ENCODE measurements at regions not wholly inside any gene's neighbourhood (a gene's known extent, or its start where the extent isn't known, plus 50 kb on each side); places are given as distances from the start of the nearest gene placed in this dataset.

DNA sequence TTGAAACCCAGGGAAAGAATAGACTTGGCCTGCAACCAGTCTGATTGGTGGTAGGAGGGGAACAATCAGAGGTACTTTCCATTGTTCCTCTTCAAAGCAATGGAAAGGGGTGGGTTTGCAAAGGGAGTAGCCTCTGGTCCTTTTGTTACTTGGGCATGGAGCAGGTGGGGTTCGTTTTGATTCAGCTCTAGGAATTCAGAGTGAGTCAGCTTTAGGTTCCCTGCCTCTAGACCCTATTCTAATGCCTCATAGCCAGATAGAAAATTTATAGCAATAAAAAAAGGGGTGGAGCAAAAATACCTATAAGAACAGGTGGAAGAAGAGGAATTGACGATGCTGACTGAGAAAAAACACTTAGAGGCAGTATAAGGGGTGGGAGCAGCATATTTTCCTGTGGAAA, 636.4 kb downstream of the PLCL1 start:
- intact Hi-C loops (cut with micrococcal nuclease) = no loop called here
- H3K27ac Mint-ChIP-seq = no peak overlapping the region
- TF ChIP-seq CTCF (IDR thresholded peaks at IDR 0.05) (no peak), EZH2 (IDR thresholded peaks at IDR 0.05; ENCODE audit: borderline replicate concordance, insufficient read depth, low read depth, low read length, poor library complexity, severe bottlenecking) (no peak)
- H2AFZ ChIP-seq (ENCODE audit: insufficient read depth, low read depth, low read length, poor library complexity, severe bottlenecking) = no peak overlapping the region
- H3K36me3 ChIP-seq (replicated peaks in 1 of 2; ENCODE audit: control extremely low read depth in 1 of 2, control insufficient read depth in 1 of 2, extremely low read depth in 1 of 2, insufficient read depth in 2 of 2, low read length in 1 of 2) = no peaks in the 10 kb centered on the region
- H3K27me3 ChIP-seq (replicated peaks in 1 of 4; ENCODE audit: control extremely low read depth in 1 of 4, control insufficient read depth in 3 of 4, insufficient read depth in 4 of 4, low read length in 3 of 4) = no peaks in the 10 kb centered on the region
- H3K79me2 ChIP-seq (ENCODE audit: control insufficient read depth, insufficient read depth, low read length) = no peaks in the 10 kb centered on the region
- H3K27ac ChIP-seq (ENCODE audit: low read length in 2 of 2) = no peak overlapping the region
- ATAC-seq (ENCODE audit: low read depth) (no peak), DNase-seq (no peak)
- no peaks in the 10 kb centered on the region for H3K4me1 Mint-ChIP-seq
- H3K9ac ChIP-seq (ENCODE audit: low read length) = no peak overlapping the region
- no peaks in the 10 kb centered on the region for H3K9me3 ChIP-seq (ENCODE audit: control extremely low read depth in 1 of 3, control insufficient read depth in 2 of 3, insufficient read depth in 1 of 3, low read length in 2 of 3)
- WGBS (ENCODE audit: insufficient coverage) = 71% methylated on average over 1 of the region's 2 CpGs
- ChIA-PET CTCF (no interaction called here), POLR2A (no interaction called here)
- no peaks in the 10 kb centered on the region for H3K4me1 ChIP-seq (ENCODE audit: control insufficient read depth in 2 of 2, insufficient read depth in 2 of 2, low read length in 2 of 2)
- H3K4me2 ChIP-seq (replicated peaks; ENCODE audit: low read depth, low read length, poor library complexity, severe bottlenecking) = no peak overlapping the region
- H3K4me3 ChIP-seq (ENCODE audit: control extremely low read depth in 1 of 5, extremely low read depth in 1 of 5, insufficient read depth in 1 of 5, low read depth in 2 of 5, low read length in 4 of 5) = no peak overlapping the region
- H3K4me3 Mint-ChIP-seq = no peak overlapping the region
- no peaks in the 10 kb centered on the region for H3K27me3 Mint-ChIP-seq
- no peaks in the 10 kb centered on the region for H3K9me3 Mint-ChIP-seq (ENCODE audit: insufficient read depth)
- no peaks in the 10 kb centered on the region for H4K20me1 ChIP-seq (ENCODE audit: control insufficient read depth, insufficient read depth, low read length, poor library complexity, severe bottlenecking)

- 100% methylated on average over 1 of the region's 1 CpG for WGBS (ENCODE audit: insufficient coverage)
- no peaks in the 10 kb centered on the region for H3K27me3 ChIP-seq (replicated peaks in 1 of 4; ENCODE audit: control extremely low read depth in 1 of 4, control insufficient read depth in 3 of 4, insufficient read depth in 4 of 4, low read length in 3 of 4)
- H3K27ac ChIP-seq (ENCODE audit: low read length in 2 of 2) = no peak overlapping the region
- H2AFZ ChIP-seq (ENCODE audit: insufficient read depth, low read depth, low read length, poor library complexity, severe bottlenecking) = no peak overlapping the region
- intact Hi-C loops (cut with micrococcal nuclease) = no loop called here
- TF ChIP-seq CTCF (IDR thresholded peaks at IDR 0.05) (no peak), EZH2 (IDR thresholded peaks at IDR 0.05; ENCODE audit: borderline replicate concordance, insufficient read depth, low read depth, low read length, poor library complexity, severe bottlenecking) (no peak)
- no peaks in the 10 kb centered on the region for H3K4me1 ChIP-seq (ENCODE audit: control insufficient read depth in 2 of 2, insufficient read depth in 2 of 2, low read length in 2 of 2)
- Mint-ChIP-seq H3K4me3 (no peak overlapping the region), H3K9me3 (ENCODE audit: insufficient read depth) (no peaks in the 10 kb centered on the region), H3K27me3 (no peaks in the 10 kb centered on the region), H3K4me1 (no peaks in the 10 kb centered on the region), H3K27ac (no peak overlapping the region)
- no peaks in the 10 kb centered on the region for H4K20me1 ChIP-seq (ENCODE audit: control insufficient read depth, insufficient read depth, low read length, poor library complexity, severe bottlenecking)
- ChIA-PET CTCF (no interaction called here), POLR2A (no interaction called here)
- H3K9me3 ChIP-seq (ENCODE audit: control extremely low read depth in 1 of 3, control insufficient read depth in 2 of 3, insufficient read depth in 1 of 3, low read length in 2 of 3) = no peaks in the 10 kb centered on the region
- no peaks in the 10 kb centered on the region for H3K36me3 ChIP-seq (replicated peaks in 1 of 2; ENCODE audit: control extremely low read depth in 1 of 2, control insufficient read depth in 1 of 2, extremely low read depth in 1 of 2, insufficient read depth in 2 of 2, low read length in 1 of 2)
- no peak overlapping the region for H3K9ac ChIP-seq (ENCODE audit: low read length)
- H3K4me2 ChIP-seq (replicated peaks; ENCODE audit: low read depth, low read length, poor library complexity, severe bottlenecking) = no peak overlapping the region
- H3K79me2 ChIP-seq (ENCODE audit: control insufficient read depth, insufficient read depth, low read length) = no peaks in the 10 kb centered on the region
- no peak for ATAC-seq (ENCODE audit: low read depth)
- no peak overlapping the region for H3K4me3 ChIP-seq (ENCODE audit: control extremely low read depth in 1 of 5, extremely low read depth in 1 of 5, insufficient read depth in 1 of 5, low read depth in 2 of 5, low read length in 4 of 5)
- DNase-seq = no peak
Measured at GRCh38 chr2:198438331-198438730, 633.9 kb downstream of the PLCL1 start.
